ENCODE measurements at regions not wholly inside any gene's neighbourhood (a gene's known extent, or its start where the extent isn't known, plus 50 kb on each side); places are given as distances from the start of the nearest gene placed in this dataset.

GRCh38 chr9:106307670-106308069 lies 555.3 kb upstream of the ZNF462 start:
- H3F3A ChIP-seq (ENCODE audit: low read depth): 0 out of 2 replicates have a peak, but pooled peaks cover 2% of the 10 kb centered on the region
- H3K9me2 ChIP-seq (replicated peaks; ENCODE audit: low read depth, low read length): no peaks in the 10 kb centered on the region
- H3K36me3 ChIP-seq (ENCODE audit: insufficient read depth, low read length): no peaks in the 10 kb centered on the region
- TF ChIP-seq EZH2phosphoT487 (IDR thresholded peaks at IDR 0.05; ENCODE audit: borderline replicate concordance): no peak
- TF ChIP-seq CTCF (conservative IDR thresholded peaks at IDR 0.05; ENCODE audit: low read length): no peak
- H3K27me3 ChIP-seq (ENCODE audit: insufficient read depth, low read length, poor library complexity, severe bottlenecking): no peaks in the 10 kb centered on the region
- peak overlapping the region; percentile 47 for H2AFZ ChIP-seq (ENCODE audit: low read length)
- no peak overlapping the region for H3K9ac ChIP-seq (ENCODE audit: low read depth, low read length, poor library complexity, severe bottlenecking)
- peaks cover 29% of the 10 kb centered on the region for H3K4me1 ChIP-seq (ENCODE audit: insufficient read depth, low read length, poor library complexity, severe bottlenecking)
- peak overlapping the region; percentile 31 for H3K4me2 ChIP-seq (ENCODE audit: low read depth, low read length, poor library complexity, severe bottlenecking)
- no peaks in the 10 kb centered on the region; the same call in 1 of the 2 replicates for H3K9me3 ChIP-seq (ENCODE audit: insufficient read depth, low read depth, low read length)
- H3K4me3 ChIP-seq (ENCODE audit: low read length, poor library complexity, severe bottlenecking): no peak overlapping the region
- no peaks in the 10 kb centered on the region for H3K79me2 ChIP-seq (ENCODE audit: insufficient read depth, low read length)
- H4K20me1 ChIP-seq (ENCODE audit: insufficient read depth, low read length, poor library complexity, severe bottlenecking): no peaks in the 10 kb centered on the region

- Histone ChIP-seq H3K9me3 (ENCODE audit: insufficient read depth, low read depth, low read length) (no peaks in the 10 kb centered on the region; the same call in 1 of the 2 replicates), H3K79me2 (ENCODE audit: insufficient read depth, low read length) (no peaks in the 10 kb centered on the region), H3K9me2 (replicated peaks; ENCODE audit: low read depth, low read length) (no peaks in the 10 kb centered on the region), H3K4me1 (ENCODE audit: insufficient read depth, low read length, poor library complexity, severe bottlenecking) (peaks cover 41% of the 10 kb centered on the region), H2AFZ (ENCODE audit: low read length) (no peak overlapping the region), H3K9ac (ENCODE audit: low read depth, low read length, poor library complexity, severe bottlenecking) (no peak overlapping the region), H3K4me2 (ENCODE audit: low read depth, low read length, poor library complexity, severe bottlenecking) (no peak overlapping the region), H4K20me1 (ENCODE audit: insufficient read depth, low read length, poor library complexity, severe bottlenecking) (no peaks in the 10 kb centered on the region), H3K4me3 (ENCODE audit: low read length, poor library complexity, severe bottlenecking) (no peak overlapping the region), H3K36me3 (ENCODE audit: insufficient read depth, low read length) (no peaks in the 10 kb centered on the region), H3K27me3 (ENCODE audit: insufficient read depth, low read length, poor library complexity, severe bottlenecking) (no peaks in the 10 kb centered on the region), H3F3A (ENCODE audit: low read depth) (peaks cover 8% of the 10 kb centered on the region; the same call in 1 of the 2 replicates)
- TF ChIP-seq EZH2phosphoT487 (IDR thresholded peaks at IDR 0.05; ENCODE audit: borderline replicate concordance): no peak
- no peak for TF ChIP-seq CTCF (conservative IDR thresholded peaks at IDR 0.05; ENCODE audit: low read length)
These were observed 553.0 kb upstream of the ZNF462 start for GRCh38 chr9:106309925-106310324.

- no peak overlapping the region for H3K4me3 ChIP-seq (ENCODE audit: low read length, poor library complexity, severe bottlenecking)
- H3K9me3 ChIP-seq (ENCODE audit: insufficient read depth, low read depth, low read length): no peaks in the 10 kb centered on the region; the same call in 1 of the 2 replicates
- H3K9me2 ChIP-seq (replicated peaks; ENCODE audit: low read depth, low read length): no peaks in the 10 kb centered on the region
- H3F3A ChIP-seq (ENCODE audit: low read depth): peaks cover 8% of the 10 kb centered on the region; the same call in 1 of the 2 replicates
- no peaks in the 10 kb centered on the region for H4K20me1 ChIP-seq (ENCODE audit: insufficient read depth, low read length, poor library complexity, severe bottlenecking)
- no peak overlapping the region for H3K4me2 ChIP-seq (ENCODE audit: low read depth, low read length, poor library complexity, severe bottlenecking)
- peaks cover 44% of the 10 kb centered on the region for H3K4me1 ChIP-seq (ENCODE audit: insufficient read depth, low read length, poor library complexity, severe bottlenecking)
- H3K27me3 ChIP-seq (ENCODE audit: insufficient read depth, low read length, poor library complexity, severe bottlenecking): no peaks in the 10 kb centered on the region
- no peak for TF ChIP-seq EZH2phosphoT487 (IDR thresholded peaks at IDR 0.05; ENCODE audit: borderline replicate concordance)
- no peak for TF ChIP-seq CTCF (conservative IDR thresholded peaks at IDR 0.05; ENCODE audit: low read length)
- no peaks in the 10 kb centered on the region for H3K36me3 ChIP-seq (ENCODE audit: insufficient read depth, low read length)
- no peak overlapping the region for H3K9ac ChIP-seq (ENCODE audit: low read depth, low read length, poor library complexity, severe bottlenecking)
- no peak overlapping the region for H2AFZ ChIP-seq (ENCODE audit: low read length)
- no peaks in the 10 kb centered on the region for H3K79me2 ChIP-seq (ENCODE audit: insufficient read depth, low read length)
These were observed 552.2 kb upstream of the ZNF462 start for GRCh38 chr9:106310782-106311181.

Data from Loucy (cell line).